Gastrocnemius medialis (tissue), 4 donors: ENCODE measurements at regions not wholly inside any gene's neighbourhood (a gene's known extent, or its start where the extent isn't known, plus 50 kb on each side); places are given as distances from the start of the nearest gene placed in this dataset.

ENCODE experiments used
- POLR2A ChIP-seq, 2 donors: fragments of 450-650 bp; IDR thresholded peaks; one replicate each; pipeline ENCODE4 v1.6.1; 2017; ENCODE audit warnings: antibody characterized with exemption in 2 of 2, mild to moderate bottlenecking in 2 of 2, moderate library complexity in 2 of 2
- TF ChIP-seq, protein P1 (sequence below), 5 experiments: fragments of 450-650 bp in 3 of 5; fragments of 200-600 bp in 2 of 5; sonication (generic) in 2 of 5; IDR thresholded peaks in 4 of 5; conservative IDR thresholded peaks in 1 of 5; 1 replicate in 4 of 5; 2 replicates in 1 of 5; pipeline ENCODE4 v1.5.1; 2016 to 2019; ENCODE audit warnings: antibody characterized with exemption in 5 of 5, mild to moderate bottlenecking in 3 of 5, moderate library complexity in 3 of 5

DNA sequence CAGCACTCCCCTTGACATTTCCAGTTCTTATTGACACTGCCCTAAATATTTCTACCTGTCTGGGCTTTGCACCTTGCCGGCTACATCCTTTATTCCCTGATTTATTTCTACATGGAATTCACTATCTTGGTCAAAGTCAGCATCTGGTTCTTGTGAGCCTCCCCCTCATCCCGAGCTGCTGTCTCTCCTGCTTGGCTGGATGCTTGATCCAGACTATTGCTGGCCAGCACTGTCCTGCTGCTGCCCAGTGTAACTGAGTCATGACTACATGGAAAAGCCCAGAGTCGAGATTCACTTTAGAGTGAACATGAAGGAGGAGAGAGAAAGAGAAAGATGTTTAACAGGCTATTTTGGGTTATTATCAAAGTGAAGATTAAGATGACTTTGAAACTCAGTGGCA, 142.2 kb downstream of the OPN5 start:
- TF ChIP-seq, protein P1, sequence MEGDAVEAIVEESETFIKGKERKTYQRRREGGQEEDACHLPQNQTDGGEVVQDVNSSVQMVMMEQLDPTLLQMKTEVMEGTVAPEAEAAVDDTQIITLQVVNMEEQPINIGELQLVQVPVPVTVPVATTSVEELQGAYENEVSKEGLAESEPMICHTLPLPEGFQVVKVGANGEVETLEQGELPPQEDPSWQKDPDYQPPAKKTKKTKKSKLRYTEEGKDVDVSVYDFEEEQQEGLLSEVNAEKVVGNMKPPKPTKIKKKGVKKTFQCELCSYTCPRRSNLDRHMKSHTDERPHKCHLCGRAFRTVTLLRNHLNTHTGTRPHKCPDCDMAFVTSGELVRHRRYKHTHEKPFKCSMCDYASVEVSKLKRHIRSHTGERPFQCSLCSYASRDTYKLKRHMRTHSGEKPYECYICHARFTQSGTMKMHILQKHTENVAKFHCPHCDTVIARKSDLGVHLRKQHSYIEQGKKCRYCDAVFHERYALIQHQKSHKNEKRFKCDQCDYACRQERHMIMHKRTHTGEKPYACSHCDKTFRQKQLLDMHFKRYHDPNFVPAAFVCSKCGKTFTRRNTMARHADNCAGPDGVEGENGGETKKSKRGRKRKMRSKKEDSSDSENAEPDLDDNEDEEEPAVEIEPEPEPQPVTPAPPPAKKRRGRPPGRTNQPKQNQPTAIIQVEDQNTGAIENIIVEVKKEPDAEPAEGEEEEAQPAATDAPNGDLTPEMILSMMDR (IDR thresholded peaks at IDR 0.05 in 4 of 5, conservative IDR thresholded peaks at IDR 0.05 in 1 of 5) = no peak
- TF ChIP-seq POLR2A (IDR thresholded peaks at IDR 0.05) = no peak
